SU-DHL-6 (cell line): ENCODE measurements at regions not wholly inside any gene's neighbourhood (a gene's known extent, or its start where the extent isn't known, plus 50 kb on each side); places are given as distances from the start of the nearest gene placed in this dataset.
A peak's percentile ranks its signal among the peaks of the same experiment; 100 is the strongest.

Experiments used
- H2AFZ ChIP-seq: fragments of 200-600 bp; sonication (generic); 2 replicates; pipeline ENCODE4 v1.6.1; 2014; ENCODE audit warnings: low read depth, mild to moderate bottlenecking, moderate library complexity, mixed read lengths, antibody characterized with exemption, low read length; ENCODE audit not compliant: severe bottlenecking
- H3F3A ChIP-seq: fragments of 200-600 bp; shearing (Covaris generic); 2 replicates; pipeline ENCODE4 v1.6.0; 2016; ENCODE audit warnings: antibody characterized with exemption, mild to moderate bottlenecking; ENCODE audit not compliant: insufficient read depth
- H3K27ac ChIP-seq: fragments of 200-600 bp; sonication (generic); 2 replicates; pipeline ENCODE4 v1.5.1; 2016; ENCODE audit warnings: low read depth, mild to moderate bottlenecking, low read length, moderate library complexity, mixed read lengths
- H3K27me3 ChIP-seq: fragments of 200-600 bp; sonication (generic), shearing (Covaris generic); 2 replicates; pipeline ENCODE4 v1.6.0; 2014; ENCODE audit warnings: mild to moderate bottlenecking, low read length
- H3K36me3 ChIP-seq: fragments of 200-600 bp; sonication (generic); 2 replicates; pipeline ENCODE4 v1.6.1; 2014; ENCODE audit warnings: mild to moderate bottlenecking, low read length, mixed read lengths
- H3K4me2 ChIP-seq: fragments of 300-600, 200-600 bp; shearing (Covaris generic), sonication (generic); 2 replicates; pipeline ENCODE4 v1.6.0; 2014; ENCODE audit warnings: low read length, low read depth, mild to moderate bottlenecking; ENCODE audit not compliant: poor library complexity, severe bottlenecking
- H3K4me3 ChIP-seq: fragments of 200-600 bp; sonication (generic); 2 replicates; pipeline ENCODE4 v1.5.1; 2014; ENCODE audit warnings: antibody characterized with exemption, low read length, mild to moderate bottlenecking, mixed read lengths; ENCODE audit not compliant: insufficient read depth, poor library complexity, severe bottlenecking
- H3K79me2 ChIP-seq: fragments of 200-600 bp; sonication (generic); 2 replicates; pipeline ENCODE4 v1.6.1; 2014; ENCODE audit warnings: mild to moderate bottlenecking, low read length, moderate library complexity; ENCODE audit not compliant: insufficient read depth
- H3K9ac ChIP-seq: fragments of 200-600 bp; sonication (generic); 2 replicates; pipeline ENCODE4 v1.7.0; 2014; ENCODE audit warnings: mild to moderate bottlenecking, low read length
- H3K9me2 ChIP-seq: fragments of 200-600 bp; sonication (generic); replicated peaks from 2 replicates; pipeline ENCODE4 v1.6.1; 2014; ENCODE audit warnings: low read length; ENCODE audit not compliant: insufficient read depth
- H3K9me3 ChIP-seq: fragments of 200-600 bp; sonication (generic); 2 replicates; pipeline ENCODE4 v1.6.1; 2014; ENCODE audit warnings: low read length, mixed read lengths; ENCODE audit not compliant: insufficient read depth
- H4K20me1 ChIP-seq: fragments of 200-600 bp; sonication (generic); 2 replicates; pipeline ENCODE4 v1.6.1; 2014; ENCODE audit warnings: low read depth, mild to moderate bottlenecking, antibody characterized with exemption, low read length, moderate library complexity, mixed read lengths
- EZH2phosphoT487 ChIP-seq: fragments of 200-600 bp; sonication (generic), shearing (Covaris generic); conservative IDR thresholded peaks from 2 replicates; pipeline ENCODE4 v1.6.1; 2018; ENCODE audit warnings: mild to moderate bottlenecking, antibody characterized with exemption, low read length, moderate library complexity, mixed read lengths
- TF ChIP-seq, protein P1 (sequence below): fragments of 200-600 bp; sonication (generic); IDR thresholded peaks from one replicate; pipeline ENCODE4 v1.5.1; 2017; ENCODE audit warnings: antibody characterized with exemption, mild to moderate bottlenecking, low read length, moderate library complexity; ENCODE audit not compliant: insufficient read depth, poor library complexity, severe bottlenecking

DNA sequence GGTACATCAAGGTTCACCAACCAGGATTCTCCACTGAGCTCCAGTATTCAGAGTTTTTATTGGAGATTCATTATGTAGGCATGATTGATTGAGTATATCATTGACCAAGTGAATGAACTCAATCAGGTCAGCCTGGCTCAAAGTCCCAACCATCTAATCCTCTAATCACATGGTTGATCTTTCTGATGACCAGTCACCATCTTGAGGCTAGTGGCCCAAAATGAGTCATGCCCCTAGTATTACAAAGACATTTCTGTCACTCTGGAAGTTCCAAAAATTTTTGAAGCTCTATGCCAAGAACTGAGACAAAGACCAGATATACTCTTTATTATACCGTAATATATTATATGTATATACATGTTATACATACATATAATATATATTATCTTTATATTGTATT is 75.9 kb upstream of the ATF7IP start:
- Histone ChIP-seq H3K9ac (no peak overlapping the region), H3K9me2 (no peaks in the 10 kb centered on the region), H3K27ac (no peak overlapping the region; the same call in 1 of the 2 replicates), H3K27me3 (no peaks in the 10 kb centered on the region), H4K20me1 (no peaks in the 10 kb centered on the region), H3K79me2 (peaks cover 15% of the 10 kb centered on the region; the same call in 1 of the 2 replicates), H3K4me3 (no peak overlapping the region), H3K36me3 (peaks cover 10% of the 10 kb centered on the region), H3F3A (no peaks in the 10 kb centered on the region), H3K9me3 (peaks cover 7% of the 10 kb centered on the region; the same call in 1 of the 2 replicates), H2AFZ (no peak overlapping the region), H3K4me2 (peak overlapping the region; percentile 40)
- no peak for TF ChIP-seq EZH2phosphoT487
- TF ChIP-seq, protein P1, sequence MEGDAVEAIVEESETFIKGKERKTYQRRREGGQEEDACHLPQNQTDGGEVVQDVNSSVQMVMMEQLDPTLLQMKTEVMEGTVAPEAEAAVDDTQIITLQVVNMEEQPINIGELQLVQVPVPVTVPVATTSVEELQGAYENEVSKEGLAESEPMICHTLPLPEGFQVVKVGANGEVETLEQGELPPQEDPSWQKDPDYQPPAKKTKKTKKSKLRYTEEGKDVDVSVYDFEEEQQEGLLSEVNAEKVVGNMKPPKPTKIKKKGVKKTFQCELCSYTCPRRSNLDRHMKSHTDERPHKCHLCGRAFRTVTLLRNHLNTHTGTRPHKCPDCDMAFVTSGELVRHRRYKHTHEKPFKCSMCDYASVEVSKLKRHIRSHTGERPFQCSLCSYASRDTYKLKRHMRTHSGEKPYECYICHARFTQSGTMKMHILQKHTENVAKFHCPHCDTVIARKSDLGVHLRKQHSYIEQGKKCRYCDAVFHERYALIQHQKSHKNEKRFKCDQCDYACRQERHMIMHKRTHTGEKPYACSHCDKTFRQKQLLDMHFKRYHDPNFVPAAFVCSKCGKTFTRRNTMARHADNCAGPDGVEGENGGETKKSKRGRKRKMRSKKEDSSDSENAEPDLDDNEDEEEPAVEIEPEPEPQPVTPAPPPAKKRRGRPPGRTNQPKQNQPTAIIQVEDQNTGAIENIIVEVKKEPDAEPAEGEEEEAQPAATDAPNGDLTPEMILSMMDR = no peak

DNA sequence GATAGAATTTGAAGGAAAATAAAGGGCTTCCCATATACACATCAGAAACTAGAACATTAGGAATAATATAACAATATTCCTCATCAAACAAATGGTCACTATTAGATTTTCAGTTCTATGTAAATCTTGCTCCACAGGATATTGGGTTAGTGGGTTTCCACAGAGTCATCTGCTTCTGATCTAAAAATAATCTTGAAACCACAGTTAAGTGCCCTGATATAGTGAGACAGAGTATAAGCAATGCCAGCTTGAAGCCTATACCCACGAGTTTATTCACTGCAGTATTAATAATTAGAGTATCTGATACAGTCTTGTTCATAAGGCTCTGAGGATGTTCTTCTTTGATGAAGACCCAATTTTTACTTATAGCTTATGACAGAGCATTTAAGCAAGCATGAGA is 74.5 kb upstream of the ATF7IP start:
- peaks cover 7% of the 10 kb centered on the region; the same call in 1 of the 2 replicates for H3K9me3 ChIP-seq
- H3K4me3 ChIP-seq = no peak overlapping the region

GRCh38 chr12:14303661-14304155 is 61.8 kb upstream of the ATF7IP start:
- Histone ChIP-seq H3K9ac (no peak overlapping the region), H3K36me3 (no peaks in the 10 kb centered on the region), H3K27me3 (no peaks in the 10 kb centered on the region), H2AFZ (no peak overlapping the region), H3K27ac (peak overlapping the region; percentile 64), H3K79me2 (no peaks in the 10 kb centered on the region), H3K4me2 (no peak overlapping the region), H3K9me2 (no peaks in the 10 kb centered on the region), H3K9me3 (no peaks in the 10 kb centered on the region), H3K4me3 (no peak overlapping the region), H3F3A (peaks cover 25% of the 10 kb centered on the region), H4K20me1 (no peaks in the 10 kb centered on the region)
- TF ChIP-seq, protein P1 = no peak
- TF ChIP-seq EZH2phosphoT487 = no peak

More for the DNA sequence above, 74.5 kb upstream of the ATF7IP start:
- H3K4me2 ChIP-seq = peak overlapping the region; percentile 40
- peaks cover 4% of the 10 kb centered on the region; the same call in 1 of the 2 replicates for H3K79me2 ChIP-seq
- TF ChIP-seq EZH2phosphoT487 = no peak
- TF ChIP-seq, protein P1 = no peak
- no peaks in the 10 kb centered on the region for H4K20me1 ChIP-seq
- no peak overlapping the region for H2AFZ ChIP-seq
- peak overlapping the region; percentile 45 for H3K9ac ChIP-seq
- no peaks in the 10 kb centered on the region for H3K9me2 ChIP-seq
- peak overlapping the region; percentile 75 for H3K27ac ChIP-seq
- H3K36me3 ChIP-seq = peaks cover 10% of the 10 kb centered on the region
- H3K27me3 ChIP-seq = no peaks in the 10 kb centered on the region
- H3F3A ChIP-seq = no peaks in the 10 kb centered on the region
